ENCODE measurements at regions not wholly inside any gene's neighbourhood (a gene's known extent, or its start where the extent isn't known, plus 50 kb on each side); places are given as distances from the start of the nearest gene placed in this dataset.

GRCh38 chr3:116647996-116648395 lies 61.6 kb upstream of the TUSC7 start:
- DNase-seq (no peak), ATAC-seq (no peak)
- no peak overlapping the region for H3K4me3 ChIP-seq
- TF ChIP-seq CTCF (IDR thresholded peaks at IDR 0.05), result no peak
- intact Hi-C loops (cut with DNase I), result no loop called here
- H3K36me3 ChIP-seq (ENCODE audit: insufficient read depth in 1 of 2, low read depth in 1 of 2), result no peaks in the 10 kb centered on the region
- no peak overlapping the region for H3K27ac ChIP-seq
- no peaks in the 10 kb centered on the region for H3K4me1 ChIP-seq
- H3K27me3 ChIP-seq (ENCODE audit: insufficient read depth in 3 of 3, low read length in 2 of 3), result no peaks in the 10 kb centered on the region
- H3K9me3 ChIP-seq, result no peaks in the 10 kb centered on the region

Measured in psoas muscle (tissue), 6 donors.